ENCODE measurements at regions not wholly inside any gene's neighbourhood (a gene's known extent, or its start where the extent isn't known, plus 50 kb on each side); places are given as distances from the start of the nearest gene placed in this dataset.

DNA sequence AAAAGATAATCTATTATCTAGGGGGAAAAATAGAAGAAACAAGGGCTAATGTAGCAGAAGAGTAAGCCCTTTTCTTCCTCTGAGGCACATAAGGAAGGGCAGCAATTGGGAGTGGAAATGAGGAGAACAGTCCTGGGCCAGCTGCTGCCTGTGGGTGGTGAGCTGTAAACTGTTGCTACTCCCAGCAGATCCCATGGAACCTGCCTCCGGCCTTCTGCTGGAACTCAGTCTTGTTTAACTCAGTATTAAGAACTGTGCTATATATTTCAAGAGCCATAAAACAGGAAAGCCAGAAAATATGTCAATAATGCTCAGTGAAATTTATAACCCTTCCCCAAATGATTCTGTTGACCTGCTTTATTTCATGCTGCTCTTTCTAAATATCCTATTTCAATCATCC lies 464.2 kb downstream of the COL12A1 start:
- TF ChIP-seq, protein P1, sequence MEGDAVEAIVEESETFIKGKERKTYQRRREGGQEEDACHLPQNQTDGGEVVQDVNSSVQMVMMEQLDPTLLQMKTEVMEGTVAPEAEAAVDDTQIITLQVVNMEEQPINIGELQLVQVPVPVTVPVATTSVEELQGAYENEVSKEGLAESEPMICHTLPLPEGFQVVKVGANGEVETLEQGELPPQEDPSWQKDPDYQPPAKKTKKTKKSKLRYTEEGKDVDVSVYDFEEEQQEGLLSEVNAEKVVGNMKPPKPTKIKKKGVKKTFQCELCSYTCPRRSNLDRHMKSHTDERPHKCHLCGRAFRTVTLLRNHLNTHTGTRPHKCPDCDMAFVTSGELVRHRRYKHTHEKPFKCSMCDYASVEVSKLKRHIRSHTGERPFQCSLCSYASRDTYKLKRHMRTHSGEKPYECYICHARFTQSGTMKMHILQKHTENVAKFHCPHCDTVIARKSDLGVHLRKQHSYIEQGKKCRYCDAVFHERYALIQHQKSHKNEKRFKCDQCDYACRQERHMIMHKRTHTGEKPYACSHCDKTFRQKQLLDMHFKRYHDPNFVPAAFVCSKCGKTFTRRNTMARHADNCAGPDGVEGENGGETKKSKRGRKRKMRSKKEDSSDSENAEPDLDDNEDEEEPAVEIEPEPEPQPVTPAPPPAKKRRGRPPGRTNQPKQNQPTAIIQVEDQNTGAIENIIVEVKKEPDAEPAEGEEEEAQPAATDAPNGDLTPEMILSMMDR (IDR thresholded peaks at IDR 0.05 in 2 of 3, conservative IDR thresholded peaks at IDR 0.05 in 1 of 3; ENCODE audit: insufficient read depth in 2 of 3, low read depth in 1 of 3, low read length in 3 of 3) = no peak
- TF ChIP-seq ZNF311 (CRISPR knock-in tag; IDR thresholded peaks at IDR 0.05) (no peak), CHD1 (IDR thresholded peaks at IDR 0.05; ENCODE audit: low read length) (no peak), SRF (CRISPR knock-in tag; IDR thresholded peaks at IDR 0.05) (no peak), SIN3A (IDR thresholded peaks at IDR 0.05; ENCODE audit: borderline replicate concordance in 2 of 2, control insufficient read depth in 1 of 2, low read depth in 2 of 2, low read length in 2 of 2) (no peak), POLR2AphosphoS5 (IDR thresholded peaks at IDR 0.05; ENCODE audit: control insufficient read depth, insufficient read depth, low read depth, low read length) (no peak), RBM39 (optimal IDR thresholded peaks at IDR 0.05; ENCODE audit: low read depth, low read length) (no peak), EZH2 (IDR thresholded peaks at IDR 0.05; ENCODE audit: borderline replicate concordance, low read depth, low read length) (no peak), FOXK1 (CRISPR knock-in tag; IDR thresholded peaks at IDR 0.05; ENCODE audit: borderline replicate concordance) (no peak), ZFP36 (IDR thresholded peaks at IDR 0.05; ENCODE audit: low read depth, low read length, partially characterized antibody) (no peak), RAD51 (IDR thresholded peaks at IDR 0.05; ENCODE audit: borderline replicate concordance, low read depth) (no peak)
- TF ChIP-seq, protein P2, sequence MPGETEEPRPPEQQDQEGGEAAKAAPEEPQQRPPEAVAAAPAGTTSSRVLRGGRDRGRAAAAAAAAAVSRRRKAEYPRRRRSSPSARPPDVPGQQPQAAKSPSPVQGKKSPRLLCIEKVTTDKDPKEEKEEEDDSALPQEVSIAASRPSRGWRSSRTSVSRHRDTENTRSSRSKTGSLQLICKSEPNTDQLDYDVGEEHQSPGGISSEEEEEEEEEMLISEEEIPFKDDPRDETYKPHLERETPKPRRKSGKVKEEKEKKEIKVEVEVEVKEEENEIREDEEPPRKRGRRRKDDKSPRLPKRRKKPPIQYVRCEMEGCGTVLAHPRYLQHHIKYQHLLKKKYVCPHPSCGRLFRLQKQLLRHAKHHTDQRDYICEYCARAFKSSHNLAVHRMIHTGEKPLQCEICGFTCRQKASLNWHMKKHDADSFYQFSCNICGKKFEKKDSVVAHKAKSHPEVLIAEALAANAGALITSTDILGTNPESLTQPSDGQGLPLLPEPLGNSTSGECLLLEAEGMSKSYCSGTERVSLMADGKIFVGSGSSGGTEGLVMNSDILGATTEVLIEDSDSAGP (CRISPR knock-in tag; IDR thresholded peaks at IDR 0.05) = no peak

Data from K562 (cell line).